ENCODE measurements at regions not wholly inside any gene's neighbourhood (a gene's known extent, or its start where the extent isn't known, plus 50 kb on each side); places are given as distances from the start of the nearest gene placed in this dataset.

GRCh38 chr10:33674986-33675599, 340.6 kb upstream of the NRP1 start:
- H3K4me1 ChIP-seq (replicated peaks in 1 of 4; ENCODE audit: control insufficient read depth in 3 of 4, insufficient read depth in 4 of 4, low read length in 3 of 4) = no peaks in the 10 kb centered on the region
- no peaks in the 10 kb centered on the region for H4K20me1 ChIP-seq (replicated peaks in 1 of 2; ENCODE audit: control insufficient read depth in 1 of 2, insufficient read depth in 2 of 2, low read length in 2 of 2)
- H3K23ac ChIP-seq (ENCODE audit: insufficient read length) = no peak overlapping the region
- 88% methylated on average over 10 of the region's 10 CpGs; no CpG with 5 or more reads in 1 of the 2 experiments for WGBS, 2 experiments (ENCODE audit: extremely low coverage in 1 of 2, insufficient coverage in 1 of 2, insufficient read length in 1 of 2, insufficient replicate concordance in 2 of 2, low coverage in 1 of 2, low lambda C conversion rate in 2 of 2, missing lambda C conversion rate in 1 of 2)
- H3K79me1 ChIP-seq (ENCODE audit: low read depth, low read length) = no peaks in the 10 kb centered on the region
- H3K56ac ChIP-seq (replicated peaks; ENCODE audit: insufficient read length, low read depth, low read length) = no peak overlapping the region
- H3K4me2 ChIP-seq (ENCODE audit: insufficient read depth in 1 of 2, low read depth in 2 of 2, low read length in 2 of 2) = no peak overlapping the region
- no peak overlapping the region for H2BK20ac ChIP-seq (ENCODE audit: low read length)
- no peak overlapping the region for H2BK120ac ChIP-seq (replicated peaks; ENCODE audit: low read depth, low read length)
- no peak overlapping the region for H3K18ac ChIP-seq (ENCODE audit: extremely low read depth, low read length)
- no peaks in the 10 kb centered on the region for H3K36me3 ChIP-seq (ENCODE audit: control insufficient read depth in 2 of 4, insufficient read depth in 4 of 4, low read length in 3 of 4)
- no peak for FAIRE-seq
- ChIA-PET POLR2A (ENCODE audit: partially characterized antibody) (no interaction called here), CTCF (ENCODE audit: partially characterized antibody) (no interaction called here)
- H2BK12ac ChIP-seq (ENCODE audit: low read depth, low read length) = no peak overlapping the region
- no peaks in the 10 kb centered on the region for H3K23me2 ChIP-seq (ENCODE audit: low read depth, low read length)
- no peak overlapping the region for H2AK5ac ChIP-seq (ENCODE audit: low read depth, low read length)
- no peak overlapping the region for H3K4ac ChIP-seq (replicated peaks; ENCODE audit: insufficient read length, low read depth, low read length)
- H3K4me3 ChIP-seq (ENCODE audit: extremely low read depth in 1 of 4, insufficient read depth in 2 of 4, low read depth in 3 of 4, low read length in 4 of 4) = no peak overlapping the region
- H2BK5ac ChIP-seq (ENCODE audit: low read depth, low read length) = no peak overlapping the region
- no peak overlapping the region for H3K9ac ChIP-seq (replicated peaks in 1 of 4; ENCODE audit: extremely low read depth in 1 of 4, low read depth in 3 of 4, low read length in 3 of 4)
- DNase-seq (ENCODE audit: low read depth in 1 of 2, low spot score in 2 of 2) = no peak
- no peak overlapping the region for H3K27ac ChIP-seq (ENCODE audit: low read depth, low read length)
- H2BK15ac ChIP-seq (ENCODE audit: low read length) = no peak overlapping the region
- TF ChIP-seq ZNF274 (IDR thresholded peaks at IDR 0.05; ENCODE audit: borderline replicate concordance, extremely low read depth, low read length) (no peak), RNF2 (IDR thresholded peaks at IDR 0.05; ENCODE audit: borderline replicate concordance, low read depth, low read length, missing control alignments, poor library complexity, severe bottlenecking) (no peak), ASH2L (IDR thresholded peaks at IDR 0.05; ENCODE audit: low read length) (no peak), SAP30 (IDR thresholded peaks at IDR 0.05; ENCODE audit: insufficient read depth, insufficient replicate concordance, low read length) (no peak), SP4 (IDR thresholded peaks at IDR 0.05; ENCODE audit: low read length) (no peak), RBBP5 (IDR thresholded peaks at IDR 0.05; ENCODE audit: borderline replicate concordance, low read depth, low read length) (no peak)
- H4K8ac ChIP-seq (ENCODE audit: extremely low read depth, insufficient read depth, low read length) = no peak overlapping the region
- no peak overlapping the region for H4K5ac ChIP-seq (ENCODE audit: insufficient read length, low read depth, low read length)
- no peaks in the 10 kb centered on the region for H3K27me3 ChIP-seq (replicated peaks in 1 of 4; ENCODE audit: control insufficient read depth in 3 of 4, extremely low read depth in 1 of 4, insufficient read depth in 3 of 4, low read length in 3 of 4)
- no peak overlapping the region for H4K91ac ChIP-seq (replicated peaks; ENCODE audit: insufficient read length, low read length)
- H3K79me2 ChIP-seq (ENCODE audit: control insufficient read depth in 1 of 2, insufficient read depth in 2 of 2, low read length in 2 of 2) = no peaks in the 10 kb centered on the region
- peak overlapping the region; percentile 50; the same call in 1 of the 2 replicates for H2AFZ ChIP-seq (ENCODE audit: low read length)
- H3K14ac ChIP-seq (ENCODE audit: insufficient read length) = no peak overlapping the region
- peaks cover 5 to 7% of the 10 kb centered on the region in 2 experiments; a peak in 2 of 4 replicates for H3K9me3 ChIP-seq (ENCODE audit: insufficient read depth in 2 of 2, low read depth in 1 of 2, low read length in 1 of 2)

Data from H1 (cell line).